Neural cell (in vitro differentiated cells): ENCODE measurements at regions not wholly inside any gene's neighbourhood (a gene's known extent, or its start where the extent isn't known, plus 50 kb on each side); places are given as distances from the start of the nearest gene placed in this dataset.
"Not testable (repeated sequence)": the region's sequence is repeated elsewhere in the genome, so short reads cannot be mapped to it uniquely, and the experiment has no call there.

Source experiments
- H2AFZ ChIP-seq: fragments of 200-600, 300-800 bp; sonication (generic), shearing (Covaris generic); 2 replicates; pipeline ENCODE4 v1.6.0; 2014; ENCODE audit warnings: low read depth, mild to moderate bottlenecking, antibody characterized with exemption, low read length, moderate library complexity
- H3F3A ChIP-seq: fragments of 200-600 bp; shearing (Covaris generic); 2 replicates; pipeline ENCODE4 v1.6.1; 2016; ENCODE audit warnings: mild to moderate bottlenecking, moderate library complexity, mixed read lengths, antibody characterized with exemption, low read length; ENCODE audit not compliant: insufficient read depth, poor library complexity, severe bottlenecking
- H3K27ac ChIP-seq: fragments of 200-600, 300-800 bp; sonication (generic), shearing (Covaris generic); 2 replicates; pipeline ENCODE4 v1.5.1; 2014; ENCODE audit warnings: mild to moderate bottlenecking, low read length, moderate library complexity
- H3K27me3 ChIP-seq: fragments of 300-800, 200-600 bp; sonication (generic), shearing (Covaris generic); 2 replicates; pipeline ENCODE4 v1.6.0; 2014; ENCODE audit warnings: mild to moderate bottlenecking, low read depth, low read length, moderate library complexity; ENCODE audit not compliant: insufficient read depth
- H3K36me3 ChIP-seq: fragments of 300-800, 200-600 bp; sonication (generic), shearing (Covaris generic); 2 replicates; pipeline ENCODE4 v1.5.1; 2014; ENCODE audit warnings: mild to moderate bottlenecking, antibody characterized with exemption, low read length, moderate library complexity; ENCODE audit not compliant: insufficient read depth
- H3K4me2 ChIP-seq: fragments of 300-800, 200-600 bp; sonication (generic), shearing (Covaris generic); 2 replicates; pipeline ENCODE4 v1.6.0; 2014; ENCODE audit warnings: mild to moderate bottlenecking, low read length
- H3K4me3 ChIP-seq: fragments of 300-800, 200-600 bp; sonication (generic), shearing (Covaris generic); 2 replicates; pipeline ENCODE4 v1.5.1; 2014; ENCODE audit warnings: mild to moderate bottlenecking, low read length, moderate library complexity
- H3K79me2 ChIP-seq: fragments of 200-600 bp; shearing (Covaris generic); replicated peaks from 2 replicates; pipeline ENCODE4 v1.6.0; 2014; ENCODE audit warnings: mild to moderate bottlenecking, low read length, moderate library complexity; ENCODE audit not compliant: insufficient read depth
- H3K9ac ChIP-seq: fragments of 300-800, 200-600 bp; sonication (generic), shearing (Covaris generic); 2 replicates; pipeline ENCODE4 v1.6.1; 2016; ENCODE audit warnings: mild to moderate bottlenecking, low read length, mixed read lengths
- H3K9me2 ChIP-seq: fragments of 200-600 bp; shearing (Covaris generic); 2 replicates; pipeline ENCODE4 v1.6.1; 2016; ENCODE audit warnings: mild to moderate bottlenecking, low read length, mixed read lengths; ENCODE audit not compliant: insufficient read depth
- H3K9me3 ChIP-seq: fragments of 200-600, 300-800 bp; sonication (generic), shearing (Covaris generic); 2 replicates; pipeline ENCODE4 v1.6.1; 2016; ENCODE audit warnings: mild to moderate bottlenecking, mixed run types, low read length, moderate library complexity, mixed read lengths
- H4K20me1 ChIP-seq: fragments of 200-600 bp; shearing (Covaris generic); 2 replicates; pipeline ENCODE4 v1.6.1; 2016; ENCODE audit warnings: mild to moderate bottlenecking, mixed run types; ENCODE audit not compliant: insufficient read depth
- POLR2AphosphoS5 ChIP-seq: IDR thresholded peaks from 2 replicates; pipeline ENCODE4 v1.6.1; 2012
- REST ChIP-seq: IDR thresholded peaks from 2 replicates; pipeline ENCODE4 v1.6.1; 2012; ENCODE audit warnings: borderline replicate concordance

DNA sequence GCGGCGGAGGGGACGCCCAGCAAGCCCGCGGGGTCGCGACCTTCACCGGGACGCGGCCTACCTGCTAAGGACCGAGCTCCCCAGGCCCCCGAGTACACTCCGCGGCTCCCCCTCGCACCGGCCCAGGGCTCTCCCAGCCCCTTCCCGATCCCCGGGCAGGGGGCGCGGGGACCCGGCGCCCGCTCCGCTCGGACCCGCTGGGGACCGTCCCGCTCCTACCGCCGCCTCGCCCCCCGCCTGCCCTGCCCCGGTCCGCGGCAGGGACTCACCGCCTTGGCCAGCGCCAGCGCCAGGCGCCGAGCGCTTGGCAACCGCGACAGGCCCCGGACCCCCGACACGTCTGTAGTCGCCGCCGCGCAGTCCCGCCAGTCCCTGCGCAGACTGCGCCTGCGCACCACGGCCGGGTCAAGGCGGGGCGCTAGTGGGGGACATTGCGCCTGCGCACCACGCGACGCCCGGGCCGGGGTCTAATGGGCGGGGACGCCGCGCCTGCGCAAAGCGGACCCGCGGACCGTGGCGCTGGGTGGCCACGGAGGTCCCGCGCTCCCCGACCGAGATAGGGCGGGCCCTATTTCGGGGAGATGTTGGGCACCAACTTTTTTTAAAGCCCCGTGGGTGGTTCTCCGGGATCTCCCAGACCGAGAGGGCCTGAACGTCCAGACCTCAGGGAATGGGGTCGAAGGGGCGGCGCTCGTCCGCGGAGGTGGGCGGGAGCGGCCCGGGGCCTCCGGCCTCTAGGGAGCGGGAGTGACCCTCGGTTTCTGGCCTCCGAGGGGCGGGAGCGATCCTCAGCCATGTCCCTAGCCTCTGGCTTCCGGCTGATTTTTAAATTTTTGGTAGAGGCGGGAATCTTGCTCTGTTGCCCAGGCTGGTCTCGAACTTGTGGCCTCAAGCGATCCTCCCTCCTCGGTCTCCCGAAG is 81.8 kb upstream of the TNK2 start:
- not testable (repeated sequence) for H3K27me3 ChIP-seq, H3K9me3 ChIP-seq, H3K79me2 ChIP-seq, H3K36me3 ChIP-seq, H3K9me2 ChIP-seq, H3F3A ChIP-seq, H3K4me2 ChIP-seq, H4K20me1 ChIP-seq
- peak overlapping the region; percentile 56 for H2AFZ ChIP-seq
- peak overlapping the region; percentile 71 for H3K9ac ChIP-seq
- peak overlapping the region; percentile 49 for H3K27ac ChIP-seq
- peak overlapping the region; percentile 66 for H3K4me3 ChIP-seq
- peak; percentile 84 for TF ChIP-seq POLR2AphosphoS5
- TF ChIP-seq REST: peak; percentile 52

- Histone ChIP-seq H3K9ac (peak overlapping the region; percentile 45), H3K4me3 (peak overlapping the region; percentile 59)
- H3K79me2 ChIP-seq, H3K4me2 ChIP-seq, H2AFZ ChIP-seq, H3F3A ChIP-seq, H3K27ac ChIP-seq, H3K27me3 ChIP-seq, H3K36me3 ChIP-seq, H4K20me1 ChIP-seq, H3K9me3 ChIP-seq, H3K9me2 ChIP-seq: not testable (repeated sequence)
Measured at GRCh38 chr3:195989197-195989920, 81.0 kb upstream of the TNK2 start.

GRCh38 chr3:195988764-195989163 is 80.4 kb upstream of the TNK2 start:
- H3K4me2 ChIP-seq, H3K9ac ChIP-seq: not testable (repeated sequence)
- H3K4me3 ChIP-seq: peak overlapping the region; percentile 42

DNA sequence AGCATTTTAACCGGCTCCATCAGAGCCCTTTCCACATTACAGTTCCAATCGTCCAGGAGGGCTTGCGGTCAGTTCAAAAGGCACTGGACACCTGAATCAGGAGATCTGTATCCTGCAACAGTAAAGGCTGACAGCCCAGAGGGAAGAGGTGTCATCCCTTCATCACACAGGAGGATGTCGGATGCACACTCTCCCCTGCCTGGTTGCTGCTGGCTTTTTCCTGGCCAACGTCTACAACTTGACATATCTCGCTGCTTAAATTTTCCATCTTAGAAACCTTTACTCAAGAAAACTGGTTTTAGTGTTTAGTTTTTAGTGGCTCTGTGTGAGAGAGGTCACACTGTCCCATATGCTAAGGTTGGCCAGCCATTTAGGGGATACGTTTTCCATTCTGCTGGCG is 78.7 kb upstream of the TNK2 start:
- H3K9me2 ChIP-seq, H3K27me3 ChIP-seq, H4K20me1 ChIP-seq, H3K27ac ChIP-seq, H3K9me3 ChIP-seq, H3K36me3 ChIP-seq, H3K79me2 ChIP-seq, H3K4me3 ChIP-seq, H2AFZ ChIP-seq, H3K4me2 ChIP-seq, H3F3A ChIP-seq, H3K9ac ChIP-seq: not testable (repeated sequence)

More at GRCh38 chr3:195988764-195989163, 80.4 kb upstream of the TNK2 start:
- H3K27me3 ChIP-seq, H3K27ac ChIP-seq, H2AFZ ChIP-seq, H3K79me2 ChIP-seq, H3K9me2 ChIP-seq, H3F3A ChIP-seq, H4K20me1 ChIP-seq, H3K36me3 ChIP-seq, H3K9me3 ChIP-seq: not testable (repeated sequence)

DNA sequence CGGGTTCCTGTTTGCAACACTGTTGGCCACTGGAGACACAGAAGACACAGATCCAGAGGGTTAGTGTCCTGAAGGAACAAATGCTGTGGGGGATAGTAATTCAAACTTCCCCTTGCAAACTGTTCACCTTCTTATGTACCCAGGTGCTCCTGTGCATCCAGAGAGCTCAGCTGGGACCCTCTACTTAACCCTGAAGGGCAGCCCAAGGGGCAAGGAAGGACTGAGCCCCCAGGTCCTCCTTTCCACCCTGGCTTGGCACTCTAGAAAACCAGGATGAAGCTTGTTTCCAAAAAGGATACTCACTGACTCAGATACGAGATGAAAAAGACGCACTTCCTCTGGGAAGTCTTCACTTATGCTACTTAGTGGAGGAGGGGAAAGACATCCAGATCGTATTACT is 78.2 kb upstream of the TNK2 start:
- H3K9ac ChIP-seq, H3K27me3 ChIP-seq, H3K4me3 ChIP-seq, H3F3A ChIP-seq, H3K79me2 ChIP-seq, H3K27ac ChIP-seq, H4K20me1 ChIP-seq, H3K36me3 ChIP-seq, H3K9me3 ChIP-seq, H3K4me2 ChIP-seq, H2AFZ ChIP-seq, H3K9me2 ChIP-seq: not testable (repeated sequence)

- H3K9me3 ChIP-seq, H3K27ac ChIP-seq, H3K79me2 ChIP-seq, H3K36me3 ChIP-seq, H2AFZ ChIP-seq, H3K9ac ChIP-seq, H3K4me2 ChIP-seq, H3K27me3 ChIP-seq, H3F3A ChIP-seq, H4K20me1 ChIP-seq, H3K4me3 ChIP-seq, H3K9me2 ChIP-seq: not testable (repeated sequence)
Measured at GRCh38 chr3:195985348-195985920, 77.1 kb upstream of the TNK2 start.
